H1 (cell line): ENCODE measurements at regions not wholly inside any gene's neighbourhood (a gene's known extent, or its start where the extent isn't known, plus 50 kb on each side); places are given as distances from the start of the nearest gene placed in this dataset.

Experiments used
- CTCF ChIA-PET: fragments of 300-600 bp; sonication (Branson Sonifier 250); formaldehyde crosslinking; loops from one replicate; lab custom pipeline; 2021; ENCODE audit not compliant: partially characterized antibody; lab: Charles Lee
- POLR2A ChIA-PET: fragments of 300-600 bp; sonication (Branson Sonifier 250); formaldehyde crosslinking; loops from one replicate; lab custom pipeline; 2021; ENCODE audit warnings: inconsistent platforms; ENCODE audit not compliant: partially characterized antibody; lab: Charles Lee
- DNase-seq, 2 experiments: peaks; one replicate each; pipeline versions ENCODE4 v3.0.0 to v3.0.0-alpha.2; 2010 to 2022; ENCODE audit warnings: low spot score in 2 of 2, low read depth in 1 of 2, mixed read lengths in 1 of 2
- FAIRE-seq: peaks from 2 replicates; lab custom pipeline; 2011; peaks lifted over from hg19 to GRCh38; lab: Jason Lieb, UNC
- H2AFZ ChIP-seq: 2 replicates; pipeline ENCODE4 v1.8.1; 2012; ENCODE audit warnings: low read length, inconsistent platforms
- H2AK5ac ChIP-seq: 2 replicates; pipeline ENCODE4 v1.6.1; 2013; ENCODE audit warnings: low read depth, low read length
- H2BK120ac ChIP-seq: replicated peaks from 2 replicates; pipeline ENCODE3; 2013; ENCODE audit warnings: low read depth, low read length, inconsistent platforms
- H2BK12ac ChIP-seq: 2 replicates; pipeline ENCODE4 v1.6.1; 2013; ENCODE audit warnings: low read depth, low read length
- H2BK15ac ChIP-seq: 2 replicates; pipeline ENCODE4 v1.6.1; 2013; ENCODE audit warnings: low read length
- H2BK20ac ChIP-seq: 2 replicates; pipeline ENCODE4 v1.6.1; 2013; ENCODE audit warnings: low read length
- H2BK5ac ChIP-seq: 2 replicates; pipeline ENCODE4 v1.6.1; 2013; ENCODE audit warnings: low read depth, low read length
- H3K14ac ChIP-seq: 2 replicates; pipeline ENCODE4 v1.6.1; 2013; ENCODE audit warnings: inconsistent platforms; ENCODE audit not compliant: insufficient read length
- H3K18ac ChIP-seq: 2 replicates; pipeline ENCODE4 v1.6.1; 2013; ENCODE audit warnings: low read length; ENCODE audit errors: extremely low read depth
- H3K23ac ChIP-seq: 2 replicates; pipeline ENCODE4 v1.6.1; 2013; ENCODE audit warnings: inconsistent platforms; ENCODE audit not compliant: insufficient read length
- H3K23me2 ChIP-seq: 2 replicates; pipeline ENCODE4 v1.6.1; 2013; ENCODE audit warnings: low read depth, low read length
- H3K27ac ChIP-seq: 2 replicates; pipeline ENCODE4 v1.6.1; 2011; ENCODE audit warnings: low read depth, low read length, inconsistent platforms
- H3K27me3 ChIP-seq, 4 experiments: replicated peaks in 1 of 4; 1 replicate in 1 of 4; 2 replicates in 3 of 4; pipeline versions ENCODE4 v1.6.1 to v1.8.1; 2011 to 2013; ENCODE audit warnings: low read length in 3 of 4, mild to moderate bottlenecking in 3 of 4, inconsistent platforms in 2 of 4, mixed read lengths in 2 of 4, moderate library complexity in 1 of 4; ENCODE audit not compliant: control insufficient read depth in 3 of 4, insufficient read depth in 3 of 4; ENCODE audit errors: extremely low read depth in 1 of 4
- H3K36me3 ChIP-seq, 4 experiments: 2 replicates each; pipeline versions ENCODE4 v1.6.1 to v1.8.1; 2011 to 2013; ENCODE audit warnings: mild to moderate bottlenecking in 4 of 4, low read length in 3 of 4, moderate library complexity in 2 of 4, control low read depth in 1 of 4, inconsistent platforms in 1 of 4; ENCODE audit not compliant: insufficient read depth in 4 of 4, control insufficient read depth in 2 of 4
- H3K4ac ChIP-seq: replicated peaks from 2 replicates; pipeline ENCODE3; 2013; ENCODE audit warnings: low read length, low read depth, mixed read lengths, inconsistent platforms; ENCODE audit not compliant: insufficient read length
- H3K4me1 ChIP-seq, 4 experiments: replicated peaks in 1 of 4; 1 replicate in 1 of 4; 2 replicates in 3 of 4; pipeline versions ENCODE4 v1.6.1 to v1.8.1; 2011 to 2013; ENCODE audit warnings: low read length in 3 of 4, inconsistent platforms in 2 of 4, mixed read lengths in 1 of 4; ENCODE audit not compliant: insufficient read depth in 4 of 4, control insufficient read depth in 3 of 4
- H3K4me2 ChIP-seq, 2 experiments: 2 replicates each; pipeline versions ENCODE4 v1.6.1 to v1.8.1; 2011 to 2013; ENCODE audit warnings: low read depth in 2 of 2, low read length in 2 of 2, control low read depth in 1 of 2, inconsistent platforms in 1 of 2, mild to moderate bottlenecking in 1 of 2; ENCODE audit not compliant: insufficient read depth in 1 of 2
- H3K4me3 ChIP-seq, 4 experiments: fragments of 200-600, 300-600 bp in 1 of 4; sonication (generic), shearing (Covaris generic), sonication (Bioruptor Twin) in 1 of 4; 2 replicates each; pipeline versions ENCODE4 v1.5.1 to v1.8.1; 2011 to 2016; ENCODE audit warnings: low read length in 4 of 4, low read depth in 3 of 4, control low read depth in 2 of 4, inconsistent platforms in 2 of 4, mild to moderate bottlenecking in 2 of 4, mixed read lengths in 1 of 4, moderate library complexity in 1 of 4; ENCODE audit not compliant: insufficient read depth in 2 of 4; ENCODE audit errors: extremely low read depth in 1 of 4
- H3K56ac ChIP-seq: replicated peaks from 2 replicates; pipeline ENCODE3; 2013; ENCODE audit warnings: low read depth, mild to moderate bottlenecking, mixed read lengths, low read length, inconsistent platforms; ENCODE audit not compliant: insufficient read length
- H3K79me1 ChIP-seq: 2 replicates; pipeline ENCODE4 v1.6.1; 2013; ENCODE audit warnings: low read depth, low read length, control low read depth
- H3K79me2 ChIP-seq, 2 experiments: 2 replicates each; pipeline versions ENCODE4 v1.6.1 to v1.8.1; 2012 to 2013; ENCODE audit warnings: low read length in 2 of 2, mild to moderate bottlenecking in 2 of 2, inconsistent platforms in 1 of 2; ENCODE audit not compliant: insufficient read depth in 2 of 2, control insufficient read depth in 1 of 2
- H3K9ac ChIP-seq, 4 experiments: replicated peaks in 1 of 4; 1 replicate in 1 of 4; 2 replicates in 3 of 4; pipeline versions ENCODE4 v1.6.1 to v1.8.1; 2011 to 2013; ENCODE audit warnings: low read depth in 3 of 4, low read length in 3 of 4, control low read depth in 2 of 4, mild to moderate bottlenecking in 2 of 4, moderate library complexity in 2 of 4, inconsistent platforms in 1 of 4; ENCODE audit errors: extremely low read depth in 1 of 4
- H3K9me3 ChIP-seq, 2 experiments: 2 replicates each; pipeline versions ENCODE4 v1.6.1 to v1.8.1; 2012 to 2013; ENCODE audit warnings: mild to moderate bottlenecking in 2 of 2, moderate library complexity in 2 of 2, control low read depth in 1 of 2, inconsistent platforms in 1 of 2, low read depth in 1 of 2, low read length in 1 of 2, mixed read lengths in 1 of 2; ENCODE audit not compliant: insufficient read depth in 2 of 2
- H4K20me1 ChIP-seq, 2 experiments: replicated peaks in 1 of 2; 2 replicates each; pipeline versions ENCODE3 to v1.8.1; 2011 to 2013; ENCODE audit warnings: inconsistent platforms in 2 of 2, low read length in 2 of 2, mild to moderate bottlenecking in 1 of 2; ENCODE audit not compliant: insufficient read depth in 2 of 2, control insufficient read depth in 1 of 2
- H4K5ac ChIP-seq: 2 replicates; pipeline ENCODE4 v1.6.1; 2013; ENCODE audit warnings: low read length, low read depth, mixed read lengths, inconsistent platforms; ENCODE audit not compliant: insufficient read length
- H4K8ac ChIP-seq: 2 replicates; pipeline ENCODE4 v1.8.0; 2013; ENCODE audit warnings: mild to moderate bottlenecking, moderate library complexity, low read length, inconsistent platforms; ENCODE audit not compliant: insufficient read depth; ENCODE audit errors: extremely low read depth
- H4K91ac ChIP-seq: replicated peaks from 2 replicates; pipeline ENCODE3; 2013; ENCODE audit warnings: low read length, mixed read lengths, inconsistent platforms; ENCODE audit not compliant: insufficient read length
- WGBS, 2 experiments: shearing (Covaris generic) in 1 of 2; methylation state at CpG; one replicate each; pipeline versions ENCODE4 v1.1.6 to v1.1.7; 2013 to 2015; ENCODE audit warnings: low lambda C conversion rate in 2 of 2, mixed read lengths in 2 of 2, inconsistent platforms in 1 of 2, low coverage in 1 of 2, missing lambda C conversion rate in 1 of 2; ENCODE audit not compliant: insufficient replicate concordance in 2 of 2, insufficient coverage in 1 of 2, insufficient read length in 1 of 2; ENCODE audit errors: extremely low coverage in 1 of 2, missing lambda C conversion rate in 1 of 2; 5-methylcytosine and 5-hydroxymethylcytosine counted together
- TF ChIP-seq, protein P1 (sequence below), 3 experiments: IDR thresholded peaks; 1 replicate in 2 of 3; 2 replicates in 1 of 3; pipeline versions ENCODE4 v1.5.1 to v1.6.1; 2011; ENCODE audit warnings: low read length in 3 of 3, mild to moderate bottlenecking in 3 of 3, inconsistent platforms in 2 of 3, low read depth in 1 of 3, moderate library complexity in 1 of 3; ENCODE audit not compliant: insufficient read depth in 1 of 3; ENCODE audit errors: control extremely low read depth in 1 of 3

DNA sequence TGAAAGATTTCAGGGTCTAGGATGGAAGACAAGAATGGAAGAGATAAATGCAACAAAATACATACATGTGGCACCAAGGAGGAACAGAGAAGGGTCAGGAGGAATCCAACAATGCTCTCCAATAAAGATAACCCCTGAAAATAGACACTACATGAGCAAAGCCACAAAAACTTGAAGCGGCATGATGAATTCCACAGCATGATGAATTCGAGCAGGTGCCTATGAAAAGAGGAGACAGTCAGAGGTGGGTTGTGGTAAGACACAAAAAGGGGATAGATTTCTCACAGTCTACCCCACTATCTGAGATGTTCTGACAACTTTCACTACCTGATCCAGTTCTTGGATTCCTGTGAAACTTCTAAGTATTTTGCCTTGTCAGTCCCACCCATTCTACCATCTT, 81.5 kb upstream of the PAPPA start:
- no peak overlapping the region for H4K91ac ChIP-seq
- no peak overlapping the region for H3K4ac ChIP-seq
- no peak overlapping the region for H2BK12ac ChIP-seq
- WGBS, 2 experiments = 90% methylated on average over 2 of the region's 2 CpGs; no CpG with 5 or more reads in 1 of the 2 experiments
- H4K20me1 ChIP-seq = no peaks in the 10 kb centered on the region
- no peak overlapping the region for H3K9ac ChIP-seq
- no peak overlapping the region for H4K8ac ChIP-seq
- no peak for DNase-seq
- H3K4me2 ChIP-seq = no peak overlapping the region
- no peak overlapping the region for H2AFZ ChIP-seq
- no peak overlapping the region for H2BK120ac ChIP-seq
- H3K4me3 ChIP-seq = no peak overlapping the region
- no peaks in the 10 kb centered on the region for H3K27me3 ChIP-seq
- no peak overlapping the region for H2BK15ac ChIP-seq
- no peak overlapping the region for H3K14ac ChIP-seq
- no peaks in the 10 kb centered on the region for H3K79me2 ChIP-seq
- H2BK20ac ChIP-seq = no peak overlapping the region
- no peaks in the 10 kb centered on the region for H3K4me1 ChIP-seq
- no peak overlapping the region for H3K56ac ChIP-seq
- no peaks in the 10 kb centered on the region for H3K9me3 ChIP-seq
- H3K23me2 ChIP-seq = no peaks in the 10 kb centered on the region
- no peaks in the 10 kb centered on the region for H3K79me1 ChIP-seq
- H2BK5ac ChIP-seq = no peak overlapping the region
- ChIA-PET CTCF (no interaction called here), POLR2A (no interaction called here)
- H4K5ac ChIP-seq = no peak overlapping the region
- no peaks in the 10 kb centered on the region for H3K36me3 ChIP-seq
- H3K27ac ChIP-seq = no peak overlapping the region
- no peak overlapping the region for H3K18ac ChIP-seq
- no peak overlapping the region for H3K23ac ChIP-seq
- no peak overlapping the region for H2AK5ac ChIP-seq
- FAIRE-seq = no peak
- TF ChIP-seq, protein P1, sequence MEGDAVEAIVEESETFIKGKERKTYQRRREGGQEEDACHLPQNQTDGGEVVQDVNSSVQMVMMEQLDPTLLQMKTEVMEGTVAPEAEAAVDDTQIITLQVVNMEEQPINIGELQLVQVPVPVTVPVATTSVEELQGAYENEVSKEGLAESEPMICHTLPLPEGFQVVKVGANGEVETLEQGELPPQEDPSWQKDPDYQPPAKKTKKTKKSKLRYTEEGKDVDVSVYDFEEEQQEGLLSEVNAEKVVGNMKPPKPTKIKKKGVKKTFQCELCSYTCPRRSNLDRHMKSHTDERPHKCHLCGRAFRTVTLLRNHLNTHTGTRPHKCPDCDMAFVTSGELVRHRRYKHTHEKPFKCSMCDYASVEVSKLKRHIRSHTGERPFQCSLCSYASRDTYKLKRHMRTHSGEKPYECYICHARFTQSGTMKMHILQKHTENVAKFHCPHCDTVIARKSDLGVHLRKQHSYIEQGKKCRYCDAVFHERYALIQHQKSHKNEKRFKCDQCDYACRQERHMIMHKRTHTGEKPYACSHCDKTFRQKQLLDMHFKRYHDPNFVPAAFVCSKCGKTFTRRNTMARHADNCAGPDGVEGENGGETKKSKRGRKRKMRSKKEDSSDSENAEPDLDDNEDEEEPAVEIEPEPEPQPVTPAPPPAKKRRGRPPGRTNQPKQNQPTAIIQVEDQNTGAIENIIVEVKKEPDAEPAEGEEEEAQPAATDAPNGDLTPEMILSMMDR (IDR thresholded peaks at IDR 0.05; ENCODE audit: control extremely low read depth in 1 of 3, insufficient read depth in 1 of 3, low read depth in 1 of 3, low read length in 3 of 3) = no peak
